HG03432 (cell line): ENCODE measurements at regions not wholly inside any gene's neighbourhood (a gene's known extent, or its start where the extent isn't known, plus 50 kb on each side); places are given as distances from the start of the nearest gene placed in this dataset.

Source experiments
- ATAC-seq: cut with Tn5 transposase; IDR thresholded peaks from one replicate; pipeline ENCODE4 v1.9.1; 2021; ENCODE audit warnings: mild to moderate bottlenecking, moderate library complexity; ENCODE audit not compliant: unreplicated experiment

- no peak for ATAC-seq
Observed at GRCh38 chr2:120669121-120669952, 66.3 kb upstream of the GLI2 start.

GRCh38 chr2:120669971-120670370 is 65.7 kb upstream of the GLI2 start:
- ATAC-seq, result no peak

GRCh38 chr2:120670371-120670770 is 65.3 kb upstream of the GLI2 start:
- no peak for ATAC-seq

GRCh38 chr2:120670771-120671480 is 64.7 kb upstream of the GLI2 start:
- ATAC-seq, result no peak

- ATAC-seq, result no peak
Observed at GRCh38 chr2:120672526-120673204, 63.0 kb upstream of the GLI2 start.

- ATAC-seq, result no peak
Observed at GRCh38 chr2:120673205-120673550, 62.5 kb upstream of the GLI2 start.

- ATAC-seq, result no peak
Observed at GRCh38 chr2:120673571-120674061, 62.1 kb upstream of the GLI2 start.

GRCh38 chr2:120674246-120675170 is 61.2 kb upstream of the GLI2 start:
- ATAC-seq, result no peak

GRCh38 chr2:120675460-120676130 is 60.1 kb upstream of the GLI2 start:
- ATAC-seq, result no peak

- no peak for ATAC-seq
Observed at GRCh38 chr2:120677221-120677620, 58.4 kb upstream of the GLI2 start.

GRCh38 chr2:120677696-120678247 is 57.9 kb upstream of the GLI2 start:
- no peak for ATAC-seq

GRCh38 chr2:120678251-120678650 is 57.4 kb upstream of the GLI2 start:
- no peak for ATAC-seq

- ATAC-seq, result no peak
Observed at GRCh38 chr2:120678926-120679325, 56.7 kb upstream of the GLI2 start.

GRCh38 chr2:120679526-120679925 is 56.1 kb upstream of the GLI2 start:
- ATAC-seq, result no peak

GRCh38 chr2:120680136-120680761 is 55.4 kb upstream of the GLI2 start:
- peak; percentile 76 for ATAC-seq

GRCh38 chr2:120681181-120681580 is 54.5 kb upstream of the GLI2 start:
- no peak for ATAC-seq

GRCh38 chr2:120681696-120682288 is 53.9 kb upstream of the GLI2 start:
- no peak for ATAC-seq

- no peak for ATAC-seq
Observed at GRCh38 chr2:120682654-120683053, 53.0 kb upstream of the GLI2 start.

GRCh38 chr2:120683081-120683480 is 52.6 kb upstream of the GLI2 start:
- ATAC-seq, result no peak
